SK-N-SH treated with all-trans-retinoic acid at 6 μM for 48 hours (cell line): ENCODE measurements at regions not wholly inside any gene's neighbourhood (a gene's known extent, or its start where the extent isn't known, plus 50 kb on each side); places are given as distances from the start of the nearest gene placed in this dataset.

Source experiments
- ARNTL ChIP-seq: fragments of 450-650 bp; formaldehyde crosslinking; IDR thresholded peaks from 2 replicates; pipeline ENCODE4 v1.5.0; 2020; ENCODE audit warnings: low read depth, mild to moderate bottlenecking, moderate library complexity, borderline replicate concordance
- CSDC2 ChIP-seq: fragments of 250-450 bp; sonication (Bioruptor Pico); IDR thresholded peaks from 2 replicates; pipeline ENCODE4 v1.5.0; 2020; ENCODE audit warnings: mild to moderate bottlenecking, moderate library complexity
- ESRRG ChIP-seq: fragments of 250-450 bp; sonication (Bioruptor Pico); IDR thresholded peaks from 2 replicates; pipeline ENCODE4 v1.6.1; 2021; ENCODE audit warnings: mild to moderate bottlenecking
- TCF4 ChIP-seq: fragments of 250-450 bp; sonication (Bioruptor Pico); IDR thresholded peaks from 2 replicates; pipeline ENCODE4 v1.8.0; 2021; ENCODE audit warnings: mild to moderate bottlenecking, moderate library complexity, borderline replicate concordance
- ZNF70 ChIP-seq: fragments of 450-650 bp; formaldehyde crosslinking; IDR thresholded peaks from 2 replicates; pipeline ENCODE4 v1.5.0; 2020; ENCODE audit warnings: mild to moderate bottlenecking, moderate library complexity
- TF ChIP-seq, protein P1 (sequence below): fragments of 250-450 bp; sonication (Bioruptor Pico); IDR thresholded peaks from 2 replicates; pipeline ENCODE4 v1.8.0; 2020; ENCODE audit warnings: mild to moderate bottlenecking, moderate library complexity, borderline replicate concordance
- TF ChIP-seq, protein P2 (sequence below): fragments of 250-450 bp; sonication (Bioruptor Pico); IDR thresholded peaks from 2 replicates; pipeline ENCODE4 v1.5.0; 2020; ENCODE audit warnings: mild to moderate bottlenecking, moderate library complexity

DNA sequence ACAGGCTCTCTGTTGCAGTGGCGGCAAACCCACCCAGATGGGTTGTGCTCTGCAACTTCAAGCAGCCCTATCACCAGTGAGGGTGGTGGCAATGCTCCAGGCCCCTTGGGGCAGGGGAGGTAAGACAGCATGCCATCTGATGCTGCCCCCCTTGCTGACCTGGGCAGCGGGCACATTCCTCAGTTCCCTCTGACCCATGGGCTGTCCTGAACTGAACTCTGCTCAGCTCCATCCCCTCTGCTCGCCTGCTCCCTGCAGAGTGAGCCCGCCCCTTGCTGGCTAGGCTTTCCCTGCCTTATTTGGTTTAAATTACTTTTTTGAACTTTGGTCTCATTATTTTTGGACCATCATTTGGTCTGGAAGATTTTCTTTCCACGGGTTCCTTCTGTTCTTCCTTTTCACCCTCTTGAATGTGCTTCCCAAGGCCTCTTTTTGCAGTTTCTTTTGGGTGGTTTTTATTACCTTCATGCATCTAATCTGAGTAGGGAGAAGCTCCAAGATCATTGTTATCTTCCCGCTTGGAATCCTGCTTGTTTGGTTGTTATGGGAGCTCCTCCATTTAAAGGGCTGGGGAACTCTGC is 565.4 kb downstream of the TNS1 start:
- TF ChIP-seq ARNTL (CRISPR knock-in tag), result no peak
- TF ChIP-seq ESRRG (CRISPR knock-in tag), result no peak
- TF ChIP-seq ZNF70 (CRISPR knock-in tag), result no peak
- no peak for TF ChIP-seq TCF4 (CRISPR knock-in tag)
- TF ChIP-seq, protein P1, sequence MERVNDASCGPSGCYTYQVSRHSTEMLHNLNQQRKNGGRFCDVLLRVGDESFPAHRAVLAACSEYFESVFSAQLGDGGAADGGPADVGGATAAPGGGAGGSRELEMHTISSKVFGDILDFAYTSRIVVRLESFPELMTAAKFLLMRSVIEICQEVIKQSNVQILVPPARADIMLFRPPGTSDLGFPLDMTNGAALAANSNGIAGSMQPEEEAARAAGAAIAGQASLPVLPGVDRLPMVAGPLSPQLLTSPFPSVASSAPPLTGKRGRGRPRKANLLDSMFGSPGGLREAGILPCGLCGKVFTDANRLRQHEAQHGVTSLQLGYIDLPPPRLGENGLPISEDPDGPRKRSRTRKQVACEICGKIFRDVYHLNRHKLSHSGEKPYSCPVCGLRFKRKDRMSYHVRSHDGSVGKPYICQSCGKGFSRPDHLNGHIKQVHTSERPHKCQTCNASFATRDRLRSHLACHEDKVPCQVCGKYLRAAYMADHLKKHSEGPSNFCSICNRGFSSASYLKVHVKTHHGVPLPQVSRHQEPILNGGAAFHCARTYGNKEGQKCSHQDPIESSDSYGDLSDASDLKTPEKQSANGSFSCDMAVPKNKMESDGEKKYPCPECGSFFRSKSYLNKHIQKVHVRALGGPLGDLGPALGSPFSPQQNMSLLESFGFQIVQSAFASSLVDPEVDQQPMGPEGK (CRISPR knock-in tag), result no peak
- no peak for TF ChIP-seq CSDC2
- TF ChIP-seq, protein P2, sequence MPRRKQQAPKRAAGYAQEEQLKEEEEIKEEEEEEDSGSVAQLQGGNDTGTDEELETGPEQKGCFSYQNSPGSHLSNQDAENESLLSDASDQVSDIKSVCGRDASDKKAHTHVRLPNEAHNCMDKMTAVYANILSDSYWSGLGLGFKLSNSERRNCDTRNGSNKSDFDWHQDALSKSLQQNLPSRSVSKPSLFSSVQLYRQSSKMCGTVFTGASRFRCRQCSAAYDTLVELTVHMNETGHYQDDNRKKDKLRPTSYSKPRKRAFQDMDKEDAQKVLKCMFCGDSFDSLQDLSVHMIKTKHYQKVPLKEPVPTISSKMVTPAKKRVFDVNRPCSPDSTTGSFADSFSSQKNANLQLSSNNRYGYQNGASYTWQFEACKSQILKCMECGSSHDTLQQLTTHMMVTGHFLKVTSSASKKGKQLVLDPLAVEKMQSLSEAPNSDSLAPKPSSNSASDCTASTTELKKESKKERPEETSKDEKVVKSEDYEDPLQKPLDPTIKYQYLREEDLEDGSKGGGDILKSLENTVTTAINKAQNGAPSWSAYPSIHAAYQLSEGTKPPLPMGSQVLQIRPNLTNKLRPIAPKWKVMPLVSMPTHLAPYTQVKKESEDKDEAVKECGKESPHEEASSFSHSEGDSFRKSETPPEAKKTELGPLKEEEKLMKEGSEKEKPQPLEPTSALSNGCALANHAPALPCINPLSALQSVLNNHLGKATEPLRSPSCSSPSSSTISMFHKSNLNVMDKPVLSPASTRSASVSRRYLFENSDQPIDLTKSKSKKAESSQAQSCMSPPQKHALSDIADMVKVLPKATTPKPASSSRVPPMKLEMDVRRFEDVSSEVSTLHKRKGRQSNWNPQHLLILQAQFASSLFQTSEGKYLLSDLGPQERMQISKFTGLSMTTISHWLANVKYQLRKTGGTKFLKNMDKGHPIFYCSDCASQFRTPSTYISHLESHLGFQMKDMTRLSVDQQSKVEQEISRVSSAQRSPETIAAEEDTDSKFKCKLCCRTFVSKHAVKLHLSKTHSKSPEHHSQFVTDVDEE (CRISPR knock-in tag), result no peak
